ENCODE measurements at regions not wholly inside any gene's neighbourhood (a gene's known extent, or its start where the extent isn't known, plus 50 kb on each side); places are given as distances from the start of the nearest gene placed in this dataset.

DNA sequence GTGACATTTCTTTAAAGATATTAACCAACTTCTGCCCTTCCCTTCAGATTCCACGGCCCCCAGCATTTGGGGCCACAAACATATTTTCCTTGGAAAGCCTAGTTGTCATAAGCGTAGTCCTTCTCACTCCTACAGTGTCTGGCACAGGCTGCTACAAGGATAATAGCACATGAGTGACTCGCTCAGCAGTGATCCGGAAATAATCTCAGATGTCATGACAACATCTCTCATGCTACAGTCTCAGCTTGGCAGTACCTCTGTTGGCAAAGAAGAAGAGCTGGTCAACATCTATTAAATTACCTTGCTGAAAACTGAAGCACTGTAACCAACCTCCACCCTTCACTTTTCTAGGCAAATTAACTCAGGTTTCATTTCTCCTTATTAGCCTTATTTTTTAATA is 351.7 kb downstream of the RAD51AP2 start:
- Histone ChIP-seq H3K27me3 (ENCODE audit: insufficient read depth, low read length) (no peaks in the 10 kb centered on the region), H3T11ph (ENCODE audit: low read length) (no peak overlapping the region), H4K91ac (ENCODE audit: insufficient read length, low read depth, low read length) (no peak overlapping the region), H3K14ac (ENCODE audit: insufficient read depth, low read length) (no peak overlapping the region), H2AK5ac (ENCODE audit: insufficient read length, low read length) (no peak overlapping the region), H2BK5ac (ENCODE audit: insufficient read length, low read length) (no peak overlapping the region), H3K9ac (ENCODE audit: extremely low read depth, insufficient read length, low read length) (no peak overlapping the region), H3K9me3 (ENCODE audit: control insufficient read depth, low read depth, low read length) (no peaks in the 10 kb centered on the region), H2BK15ac (ENCODE audit: low read depth, low read length) (no peak overlapping the region), H4K8ac (replicated peaks; ENCODE audit: insufficient read length, low read depth, low read length) (no peak overlapping the region), H3K56ac (ENCODE audit: insufficient read length, low read depth, low read length) (no peak overlapping the region), H3K18ac (ENCODE audit: insufficient read length, low read depth, low read length) (no peak overlapping the region), H2AFZ (ENCODE audit: low read length) (no peak overlapping the region), H3K4me2 (ENCODE audit: insufficient read depth, insufficient read length, low read length) (no peak overlapping the region), H3K79me1 (ENCODE audit: insufficient read depth, low read depth, low read length, poor library complexity, severe bottlenecking) (no peaks in the 10 kb centered on the region), H4K20me1 (ENCODE audit: control insufficient read depth, insufficient read depth, insufficient read length) (no peaks in the 10 kb centered on the region), H3K79me2 (ENCODE audit: insufficient read depth, low read length) (no peaks in the 10 kb centered on the region), H3K27ac (ENCODE audit: insufficient read length, low read depth, low read length) (no peak overlapping the region), H4K5ac (ENCODE audit: insufficient read length, low read depth, low read length) (no peak overlapping the region), H2BK12ac (ENCODE audit: insufficient read length, low read depth, low read length) (no peak overlapping the region), H3K23me2 (ENCODE audit: insufficient read length, low read depth, low read length, poor library complexity, severe bottlenecking) (no peaks in the 10 kb centered on the region), H3K23ac (ENCODE audit: insufficient read length, low read depth, low read length) (no peak overlapping the region), H2BK20ac (ENCODE audit: low read depth, low read length, poor library complexity, severe bottlenecking) (no peak overlapping the region), H3K4ac (ENCODE audit: low read depth, low read length) (no peak overlapping the region), H2BK120ac (ENCODE audit: low read depth, low read length, poor library complexity, severe bottlenecking) (no peak overlapping the region), H3K4me1 (ENCODE audit: insufficient read depth, low read length) (no peaks in the 10 kb centered on the region)
- WGBS (ENCODE audit: extremely low coverage, insufficient read length, low lambda C conversion rate) = no CpG with 5 or more reads among the region's 4 CpGs
- H3K27ac Mint-ChIP-seq = no peak overlapping the region
- H3K36me3 Mint-ChIP-seq (ENCODE audit: insufficient read depth in 1 of 3, low read depth in 3 of 3) = no peaks in the 10 kb centered on the region
- TF ChIP-seq, protein P1, sequence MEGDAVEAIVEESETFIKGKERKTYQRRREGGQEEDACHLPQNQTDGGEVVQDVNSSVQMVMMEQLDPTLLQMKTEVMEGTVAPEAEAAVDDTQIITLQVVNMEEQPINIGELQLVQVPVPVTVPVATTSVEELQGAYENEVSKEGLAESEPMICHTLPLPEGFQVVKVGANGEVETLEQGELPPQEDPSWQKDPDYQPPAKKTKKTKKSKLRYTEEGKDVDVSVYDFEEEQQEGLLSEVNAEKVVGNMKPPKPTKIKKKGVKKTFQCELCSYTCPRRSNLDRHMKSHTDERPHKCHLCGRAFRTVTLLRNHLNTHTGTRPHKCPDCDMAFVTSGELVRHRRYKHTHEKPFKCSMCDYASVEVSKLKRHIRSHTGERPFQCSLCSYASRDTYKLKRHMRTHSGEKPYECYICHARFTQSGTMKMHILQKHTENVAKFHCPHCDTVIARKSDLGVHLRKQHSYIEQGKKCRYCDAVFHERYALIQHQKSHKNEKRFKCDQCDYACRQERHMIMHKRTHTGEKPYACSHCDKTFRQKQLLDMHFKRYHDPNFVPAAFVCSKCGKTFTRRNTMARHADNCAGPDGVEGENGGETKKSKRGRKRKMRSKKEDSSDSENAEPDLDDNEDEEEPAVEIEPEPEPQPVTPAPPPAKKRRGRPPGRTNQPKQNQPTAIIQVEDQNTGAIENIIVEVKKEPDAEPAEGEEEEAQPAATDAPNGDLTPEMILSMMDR (conservative IDR thresholded peaks at IDR 0.05) = no peak
- DNase-seq = no peak
- no peak overlapping the region for H3K4me3 Mint-ChIP-seq
- peaks cover 5% of the 10 kb centered on the region in 2 experiments; a peak in 3 of 4 replicates for H3K4me1 Mint-ChIP-seq
- H3K9me3 Mint-ChIP-seq = no peaks in the 10 kb centered on the region
- H3K27me3 Mint-ChIP-seq (ENCODE audit: low read depth) = no peaks in the 10 kb centered on the region

All from H9 (cell line).